Subcutaneous abdominal adipose tissue (tissue), 5 donors: ENCODE measurements at regions not wholly inside any gene's neighbourhood (a gene's known extent, or its start where the extent isn't known, plus 50 kb on each side); places are given as distances from the start of the nearest gene placed in this dataset.

Source experiments
- H3K27ac ChIP-seq: one replicate; pipeline ENCODE4 v1.7.0; 2013; ENCODE audit warnings: low read depth, mild to moderate bottlenecking, inconsistent platforms, low read length, moderate library complexity
- H3K27me3 ChIP-seq, 5 donors: one replicate each; pipeline ENCODE4 v1.7.0; 2013; ENCODE audit warnings: low read length in 5 of 5, inconsistent platforms in 1 of 5; ENCODE audit not compliant: control insufficient read depth in 5 of 5, insufficient read depth in 4 of 5
- H3K36me3 ChIP-seq, 5 donors: one replicate each; pipeline ENCODE4 v1.7.0; 2013; ENCODE audit warnings: low read length in 5 of 5; ENCODE audit not compliant: control insufficient read depth in 5 of 5, insufficient read depth in 5 of 5
- H3K4me1 ChIP-seq, 5 donors: one replicate each; pipeline ENCODE4 v1.7.0; 2013; ENCODE audit warnings: low read length in 5 of 5, mild to moderate bottlenecking in 3 of 5, moderate library complexity in 1 of 5; ENCODE audit not compliant: control insufficient read depth in 5 of 5, insufficient read depth in 5 of 5
- H3K4me3 ChIP-seq, 5 donors: one replicate each; pipeline ENCODE4 v1.7.0; 2013; ENCODE audit warnings: low read length in 5 of 5, low read depth in 1 of 5
- H3K9ac ChIP-seq, 5 donors: one replicate each; pipeline ENCODE4 v1.7.0; 2013; ENCODE audit warnings: low read length in 5 of 5, mild to moderate bottlenecking in 4 of 5, moderate library complexity in 3 of 5
- H3K9me3 ChIP-seq, 5 donors: one replicate each; pipeline ENCODE4 v1.7.0; 2013; ENCODE audit warnings: low read length in 5 of 5; ENCODE audit not compliant: control insufficient read depth in 5 of 5
- donor health status: healthy.
- donor health status: healthy.
- donor health status: healthy.
- donor health status: healthy.
- donor health status: healthy.

- Histone ChIP-seq H3K9ac (no peak overlapping the region), H3K4me1 (no peaks in the 10 kb centered on the region), H3K9me3 (no peaks in the 10 kb centered on the region), H3K36me3 (no peaks in the 10 kb centered on the region), H3K27me3 (no peaks in the 10 kb centered on the region), H3K27ac (no peak overlapping the region), H3K4me3 (no peak overlapping the region)
Measured at GRCh38 chr2:225207043-225207442, 164.8 kb upstream of the DOCK10 start.

- no peak overlapping the region for H3K4me3 ChIP-seq
- H3K4me1 ChIP-seq, result no peaks in the 10 kb centered on the region
Measured at GRCh38 chr2:225196579-225196978, 154.3 kb upstream of the DOCK10 start.

GRCh38 chr2:225192869-225193268 is 150.6 kb upstream of the DOCK10 start:
- H3K27me3 ChIP-seq, result no peaks in the 10 kb centered on the region
- H3K36me3 ChIP-seq, result no peaks in the 10 kb centered on the region
- no peak overlapping the region for H3K27ac ChIP-seq
- no peaks in the 10 kb centered on the region for H3K9me3 ChIP-seq
- no peak overlapping the region for H3K9ac ChIP-seq
- H3K4me3 ChIP-seq, result no peak overlapping the region
- H3K4me1 ChIP-seq, result no peaks in the 10 kb centered on the region

More at GRCh38 chr2:225196579-225196978, 154.3 kb upstream of the DOCK10 start:
- no peaks in the 10 kb centered on the region for H3K36me3 ChIP-seq
- no peak overlapping the region for H3K9ac ChIP-seq
- H3K27ac ChIP-seq, result no peak overlapping the region
- H3K27me3 ChIP-seq, result no peaks in the 10 kb centered on the region
- H3K9me3 ChIP-seq, result no peaks in the 10 kb centered on the region

DNA sequence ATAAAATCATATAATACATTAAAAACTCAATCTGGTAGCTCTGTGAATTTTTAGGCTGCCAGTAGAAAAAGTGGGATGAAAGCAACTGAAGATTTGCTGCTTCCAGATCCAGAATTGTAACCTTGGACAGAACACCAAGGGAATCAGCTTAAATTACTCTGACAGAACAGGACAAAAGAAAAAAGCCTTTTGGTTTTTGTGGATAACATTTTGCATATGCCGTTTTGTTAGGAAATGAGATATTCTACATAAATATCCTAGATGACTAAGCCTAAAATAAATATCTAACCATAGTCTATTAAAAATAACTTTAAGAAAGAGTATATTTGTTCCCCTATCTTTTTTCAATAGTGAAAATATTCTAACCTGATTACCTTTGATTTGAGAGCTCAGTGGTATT is 148.7 kb upstream of the DOCK10 start:
- no peaks in the 10 kb centered on the region for H3K36me3 ChIP-seq
- no peaks in the 10 kb centered on the region for H3K9me3 ChIP-seq
- no peaks in the 10 kb centered on the region for H3K27me3 ChIP-seq
- H3K27ac ChIP-seq, result no peak overlapping the region
- H3K4me3 ChIP-seq, result no peak overlapping the region
- no peak overlapping the region for H3K9ac ChIP-seq
- no peaks in the 10 kb centered on the region for H3K4me1 ChIP-seq

DNA sequence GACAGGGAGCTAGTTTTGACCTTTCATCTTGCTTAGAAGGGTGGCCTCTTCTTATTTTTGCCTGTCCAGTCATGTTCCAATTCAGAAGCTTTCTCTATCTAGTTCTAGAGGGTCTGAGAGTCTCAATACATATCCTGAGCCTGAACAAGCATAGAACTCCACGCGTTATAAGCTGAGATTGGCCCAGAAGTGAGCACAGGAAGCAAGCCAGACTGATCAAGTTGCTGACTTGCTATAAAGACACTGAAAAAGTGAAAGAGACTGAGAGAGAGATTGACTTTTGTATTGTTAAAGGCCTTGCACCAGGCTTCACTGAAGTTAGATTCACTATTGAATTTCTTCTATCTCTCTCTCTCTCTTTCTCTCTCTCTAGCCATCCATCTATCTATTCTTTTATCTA is 142.7 kb upstream of the DOCK10 start:
- H3K4me1 ChIP-seq, result no peaks in the 10 kb centered on the region
- no peak overlapping the region for H3K9ac ChIP-seq
- no peaks in the 10 kb centered on the region for H3K36me3 ChIP-seq
- H3K27ac ChIP-seq, result no peak overlapping the region
- H3K27me3 ChIP-seq, result no peaks in the 10 kb centered on the region
- no peaks in the 10 kb centered on the region for H3K9me3 ChIP-seq
- H3K4me3 ChIP-seq, result no peak overlapping the region

DNA sequence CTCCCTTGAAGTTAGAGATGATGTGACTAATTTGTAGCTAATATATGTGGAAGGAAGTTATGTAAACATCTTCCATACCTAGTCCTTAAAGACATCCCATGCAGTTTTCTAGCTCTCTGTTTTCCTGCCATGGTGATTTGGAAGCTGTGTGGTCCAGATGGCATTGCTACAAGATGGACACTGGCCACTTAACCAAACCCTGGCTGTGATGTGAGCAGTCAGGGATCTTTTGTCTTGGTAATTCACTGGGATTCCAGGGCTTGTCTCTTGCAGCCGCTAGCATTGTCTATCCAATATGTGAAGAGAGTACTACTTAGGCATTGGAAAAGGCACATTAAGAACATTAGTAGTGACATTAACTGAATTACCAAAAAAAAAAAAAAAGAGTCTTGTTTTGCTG is 139.9 kb upstream of the DOCK10 start:
- H3K27me3 ChIP-seq, result no peaks in the 10 kb centered on the region
- no peaks in the 10 kb centered on the region for H3K4me1 ChIP-seq
- no peak overlapping the region for H3K9ac ChIP-seq
- H3K27ac ChIP-seq, result no peak overlapping the region
- no peaks in the 10 kb centered on the region for H3K36me3 ChIP-seq
- H3K9me3 ChIP-seq, result no peaks in the 10 kb centered on the region
- no peak overlapping the region for H3K4me3 ChIP-seq

DNA sequence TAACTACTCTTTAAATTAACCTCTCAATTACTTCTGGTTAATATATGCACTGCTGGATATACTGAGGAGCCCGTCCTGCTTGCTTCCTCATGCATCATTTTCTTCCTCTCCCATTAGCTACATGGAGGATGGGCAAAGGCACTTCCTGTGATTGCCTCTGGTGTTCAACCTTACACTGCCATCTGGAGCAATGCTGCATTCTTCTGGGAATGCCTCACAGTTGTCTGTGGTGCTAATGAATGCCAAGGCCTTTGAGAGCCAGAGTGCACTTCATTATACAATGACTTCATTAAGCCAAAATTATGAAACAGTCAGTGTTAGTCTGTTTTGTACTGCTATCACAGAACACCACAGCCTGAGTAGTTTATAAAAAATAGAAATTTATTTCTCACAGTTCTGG is 134.8 kb upstream of the DOCK10 start:
- H3K27ac ChIP-seq, result no peak overlapping the region
- no peaks in the 10 kb centered on the region for H3K27me3 ChIP-seq
- no peaks in the 10 kb centered on the region for H3K9me3 ChIP-seq
- no peak overlapping the region for H3K9ac ChIP-seq
- H3K4me3 ChIP-seq, result no peak overlapping the region
- H3K36me3 ChIP-seq, result no peaks in the 10 kb centered on the region
- H3K4me1 ChIP-seq, result no peaks in the 10 kb centered on the region

GRCh38 chr2:225173909-225174308 is 131.6 kb upstream of the DOCK10 start:
- Histone ChIP-seq H3K9me3 (no peaks in the 10 kb centered on the region), H3K36me3 (no peaks in the 10 kb centered on the region), H3K9ac (no peak overlapping the region), H3K4me3 (no peak overlapping the region), H3K4me1 (no peaks in the 10 kb centered on the region), H3K27me3 (no peaks in the 10 kb centered on the region), H3K27ac (no peak overlapping the region)

DNA sequence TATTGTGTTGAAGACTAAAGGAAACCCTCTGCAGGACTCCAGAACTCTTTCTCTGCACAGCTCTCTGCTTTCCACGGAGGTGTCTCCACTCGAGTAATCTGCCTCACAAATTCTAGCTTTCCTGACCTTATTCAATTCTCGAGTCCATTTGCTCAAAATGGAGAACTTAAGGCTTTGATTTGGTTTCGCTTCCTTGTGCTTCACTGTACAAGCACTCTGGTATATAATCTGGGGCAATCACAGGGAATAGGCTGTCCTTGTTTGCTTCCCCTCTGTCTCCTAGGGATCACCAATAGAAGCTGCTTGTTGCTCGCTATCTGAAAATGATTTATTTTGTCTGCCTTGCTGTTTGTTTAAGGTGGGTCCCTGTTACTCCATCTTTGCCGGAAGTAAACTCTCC is 129.1 kb upstream of the DOCK10 start:
- H3K4me3 ChIP-seq, result no peak overlapping the region
- H3K9me3 ChIP-seq, result no peaks in the 10 kb centered on the region
- H3K27me3 ChIP-seq, result no peaks in the 10 kb centered on the region
- H3K4me1 ChIP-seq, result no peaks in the 10 kb centered on the region
- H3K27ac ChIP-seq, result no peak overlapping the region
- no peaks in the 10 kb centered on the region for H3K36me3 ChIP-seq
- H3K9ac ChIP-seq, result no peak overlapping the region

DNA sequence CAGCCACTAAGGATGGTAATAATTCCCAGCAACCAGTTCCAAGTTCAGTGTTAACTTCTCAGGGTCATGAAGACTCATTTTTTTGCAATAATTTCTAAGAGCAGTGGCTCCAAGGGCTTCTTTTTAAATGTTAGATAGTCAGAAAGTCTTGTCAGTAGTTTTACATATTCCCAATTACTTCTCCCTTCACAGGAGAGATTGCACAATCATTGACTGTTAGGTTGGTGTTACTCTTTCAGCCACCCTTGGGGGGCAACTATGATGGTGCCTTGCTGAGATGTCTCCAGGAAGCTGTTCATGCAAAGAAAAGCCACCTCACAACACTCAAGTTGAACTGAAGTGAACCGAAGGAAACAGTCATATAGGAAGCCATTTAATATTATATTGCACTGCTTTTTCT is 127.9 kb upstream of the DOCK10 start:
- H3K4me1 ChIP-seq, result no peaks in the 10 kb centered on the region
- no peaks in the 10 kb centered on the region for H3K9me3 ChIP-seq
- no peak overlapping the region for H3K27ac ChIP-seq
- H3K27me3 ChIP-seq, result no peaks in the 10 kb centered on the region
- H3K36me3 ChIP-seq, result no peaks in the 10 kb centered on the region
- no peak overlapping the region for H3K9ac ChIP-seq
- H3K4me3 ChIP-seq, result no peak overlapping the region

- Histone ChIP-seq H3K27ac (no peak overlapping the region), H3K27me3 (peaks cover 0 to 4% (median 0%) of the 10 kb centered on the region in 5 donors), H3K36me3 (no peaks in the 10 kb centered on the region), H3K4me1 (peaks cover 0 to 3% (median 0%) of the 10 kb centered on the region in 5 donors), H3K4me3 (no peak overlapping the region), H3K9ac (no peak overlapping the region), H3K9me3 (no peaks in the 10 kb centered on the region)
Measured at GRCh38 chr2:225169396-225169795, 127.1 kb upstream of the DOCK10 start.
